Stimulated activated CD4-positive, alpha-beta T cell treated with anti-CD3 and anti-CD28 coated beads, Interleukin-12 subunit alpha, Interleukin-12 subunit beta, amount 100 ng/mL, for 4 hours (primary cell): ENCODE measurements at regions not wholly inside any gene's neighbourhood (a gene's known extent, or its start where the extent isn't known, plus 50 kb on each side); places are given as distances from the start of the nearest gene placed in this dataset.

ENCODE experiments used
- DNase-seq: peaks from one replicate; pipeline ENCODE4 v3.0.0-alpha.2; 2020

DNA sequence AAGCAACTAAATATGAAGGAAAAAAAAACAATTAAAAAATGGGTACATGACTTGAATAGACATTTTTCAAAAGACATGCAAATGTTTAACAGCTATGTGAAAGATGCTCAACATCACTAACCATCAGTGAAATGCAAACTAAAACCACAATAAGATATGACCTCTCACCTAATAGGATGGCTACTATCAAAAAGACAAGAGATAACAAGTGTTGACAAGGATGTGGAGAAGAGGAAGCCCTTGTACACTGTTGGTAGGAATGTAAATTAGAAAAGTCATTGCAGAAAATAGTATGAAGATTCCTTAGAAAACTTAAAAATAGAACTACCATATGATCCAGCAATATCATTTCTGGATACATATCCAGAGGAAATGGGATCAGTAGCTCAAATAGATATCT, 324.7 kb upstream of the TLE4 start:
- DNase-seq = no peak

GRCh38 chr9:79250806-79251205, 321.0 kb upstream of the TLE4 start:
- no peak for DNase-seq

- DNase-seq = no peak
These were observed 316.7 kb upstream of the TLE4 start for GRCh38 chr9:79254900-79255650.

DNA sequence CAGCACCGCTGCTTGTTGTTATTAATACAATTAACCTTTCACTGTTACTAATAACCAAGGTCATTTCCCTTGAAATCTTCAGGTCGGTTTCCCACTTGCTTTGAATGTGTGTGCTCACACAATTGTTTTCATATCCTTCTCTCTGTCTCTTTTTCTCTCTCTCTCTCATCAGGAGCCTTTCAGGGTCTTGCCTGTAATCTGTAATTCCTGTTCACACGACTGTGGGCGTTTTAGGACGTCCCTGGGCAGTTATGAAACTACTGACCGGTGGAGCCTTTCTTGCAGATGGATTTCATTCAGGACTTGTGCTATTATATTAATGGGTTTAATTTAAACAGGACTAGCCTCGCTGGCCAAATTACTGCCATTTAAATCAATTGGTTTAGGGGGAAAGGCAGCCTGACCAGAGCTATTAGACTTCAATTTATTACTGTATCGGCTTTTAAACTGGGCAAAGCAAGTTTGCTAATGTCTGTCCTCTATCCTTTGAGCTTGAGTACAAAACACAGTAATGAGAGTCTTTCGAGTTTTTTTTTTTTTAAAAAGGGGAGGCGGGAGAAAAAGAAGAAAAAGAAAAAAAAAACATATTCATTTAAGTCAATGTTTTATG, 316.0 kb upstream of the TLE4 start:
- DNase-seq = no peak

- DNase-seq = no peak
These were observed 315.0 kb upstream of the TLE4 start for GRCh38 chr9:79256691-79257213.

- no peak for DNase-seq
These were observed 314.5 kb upstream of the TLE4 start for GRCh38 chr9:79257228-79257781.

- DNase-seq = no peak
These were observed 313.9 kb upstream of the TLE4 start for GRCh38 chr9:79257790-79258351.

DNA sequence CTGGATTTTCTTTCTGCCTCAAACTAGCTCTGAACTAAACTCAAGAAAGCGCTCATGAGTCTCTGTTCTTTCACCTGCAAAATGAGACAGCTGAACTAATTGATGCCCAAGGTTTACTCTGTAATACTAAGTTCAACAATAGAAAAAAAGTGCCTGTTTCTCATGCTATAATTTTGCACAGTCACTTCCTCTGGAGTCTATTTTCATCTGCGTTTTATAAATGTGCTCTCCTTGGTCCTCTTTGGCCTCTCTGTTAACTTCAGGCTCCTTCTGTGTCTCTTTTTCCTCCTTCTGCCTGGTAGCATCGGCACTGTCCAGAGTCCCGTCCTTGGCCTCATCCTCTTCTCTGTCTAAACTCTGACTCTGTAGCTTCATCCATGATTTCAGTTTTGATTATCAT, 311.9 kb upstream of the TLE4 start:
- no peak for DNase-seq

DNA sequence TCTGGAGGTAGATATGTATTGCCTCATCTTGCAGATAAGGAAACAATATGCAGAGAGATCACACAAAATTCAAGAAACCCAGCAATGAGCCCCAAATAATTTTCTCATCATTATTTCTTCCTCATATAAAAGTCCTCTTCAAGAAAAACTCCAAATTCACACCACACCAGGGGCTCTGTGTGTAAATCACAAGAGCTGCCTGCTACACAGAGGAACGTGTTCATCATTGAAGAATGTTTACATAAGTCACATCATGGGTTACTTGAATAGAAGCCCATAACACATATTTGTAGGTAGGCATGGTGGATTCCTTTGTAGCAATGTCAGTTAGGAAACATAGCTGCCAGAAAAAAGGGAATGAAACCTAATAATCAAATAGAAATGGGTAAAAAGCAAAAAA, 308.1 kb upstream of the TLE4 start:
- no peak for DNase-seq

DNA sequence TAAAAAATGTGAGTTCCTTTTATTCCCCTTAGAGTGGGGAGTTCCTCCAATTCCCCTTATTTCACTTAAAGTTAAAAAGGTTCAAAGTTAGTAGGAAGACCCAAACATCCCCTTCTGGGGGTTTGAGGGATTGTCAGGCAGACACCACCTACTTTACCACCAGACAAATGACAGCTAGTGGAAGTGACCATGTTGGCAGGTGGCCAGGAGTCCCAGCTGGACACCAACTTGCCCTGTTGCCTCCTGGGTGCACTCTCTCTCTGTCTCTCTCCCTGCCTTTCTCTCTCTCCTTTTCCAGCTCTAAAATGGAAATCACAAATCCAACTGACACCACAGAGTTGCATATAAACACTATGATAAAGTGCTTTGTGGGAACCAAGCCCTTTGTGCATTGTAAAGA, 307.7 kb upstream of the TLE4 start:
- no peak for DNase-seq

- no peak for DNase-seq
These were observed 307.0 kb upstream of the TLE4 start for GRCh38 chr9:79264511-79265355.

DNA sequence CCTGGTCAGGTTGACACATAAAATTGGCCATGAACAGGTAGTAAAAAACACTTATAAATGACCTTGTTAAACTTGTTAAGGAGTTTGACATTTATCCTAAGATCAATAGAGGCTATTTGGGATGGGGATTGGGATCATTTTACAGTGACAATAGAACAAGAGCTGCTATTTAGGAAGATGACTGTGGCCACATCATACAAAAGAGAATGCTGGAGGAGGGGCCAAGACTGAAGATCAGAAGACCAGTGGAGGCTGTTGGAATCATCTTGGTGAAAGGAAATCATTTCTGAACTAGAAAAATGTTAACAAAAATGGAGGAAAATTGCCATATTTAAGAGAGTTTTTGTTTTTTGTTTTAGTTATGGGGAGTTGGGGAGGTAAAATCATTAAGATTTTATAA, 304.8 kb upstream of the TLE4 start:
- no peak for DNase-seq

DNA sequence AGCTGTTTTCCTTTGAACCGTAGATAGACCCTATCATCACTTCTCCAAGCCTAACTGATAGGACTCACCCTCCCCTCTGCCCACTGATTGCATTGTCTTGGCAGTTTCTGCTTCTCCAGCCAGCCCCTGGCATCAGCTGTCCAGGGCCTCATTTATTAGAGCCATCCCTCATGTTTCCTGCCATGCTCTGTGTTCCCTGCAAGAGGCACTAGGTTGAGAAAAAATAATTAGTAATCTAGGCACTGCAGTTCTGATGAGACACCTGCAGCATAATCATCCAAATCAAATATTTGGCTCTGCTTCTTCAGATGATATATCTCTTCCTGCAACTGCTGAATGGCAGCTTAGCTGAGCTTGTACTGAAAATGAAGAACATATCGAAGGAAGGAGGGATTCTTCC, 303.0 kb upstream of the TLE4 start:
- no peak for DNase-seq

DNA sequence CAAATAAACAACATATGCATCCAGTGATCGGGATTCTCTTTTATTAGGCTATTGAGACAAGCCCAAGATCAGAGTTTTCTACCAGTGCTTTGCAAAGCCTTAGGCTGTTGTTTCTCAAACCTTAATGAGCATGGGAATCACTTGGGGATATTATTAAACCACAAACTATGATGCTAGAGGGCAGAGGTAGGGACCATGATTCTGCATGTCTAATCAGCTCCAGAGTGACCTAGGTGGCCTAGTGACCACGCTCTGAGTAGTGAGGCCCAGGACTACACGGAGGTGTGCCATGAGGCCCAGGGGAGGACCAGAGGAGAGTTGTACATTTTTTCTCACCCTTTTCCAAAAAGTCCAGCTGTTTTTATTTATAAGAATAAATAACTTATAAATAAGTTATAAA, 298.5 kb upstream of the TLE4 start:
- no peak for DNase-seq

DNA sequence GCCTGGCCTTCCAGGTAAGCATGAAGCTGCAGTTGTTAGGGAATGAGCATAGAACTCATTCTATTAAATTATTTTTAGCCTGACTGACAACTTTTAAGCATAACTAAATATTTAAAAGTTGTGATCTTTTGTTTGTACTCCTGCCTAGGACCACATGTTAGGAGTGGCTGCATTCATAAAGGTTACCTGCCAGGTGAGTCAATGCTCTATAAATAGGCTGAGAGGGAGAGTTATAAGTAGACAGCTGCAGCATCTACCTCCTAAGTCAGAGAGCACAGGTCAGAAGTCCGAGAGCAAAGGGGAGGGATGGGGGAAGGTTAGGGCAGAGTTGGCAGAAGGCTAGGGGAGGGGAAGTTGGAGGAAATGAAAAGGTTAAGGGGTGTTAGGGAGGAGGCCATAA, 292.4 kb upstream of the TLE4 start:
- DNase-seq = no peak

- DNase-seq = no peak
These were observed 291.1 kb upstream of the TLE4 start for GRCh38 chr9:79280691-79281090.

GRCh38 chr9:79284081-79284480, 287.7 kb upstream of the TLE4 start:
- DNase-seq = no peak

- DNase-seq = no peak
These were observed 284.6 kb upstream of the TLE4 start for GRCh38 chr9:79286992-79287707.

DNA sequence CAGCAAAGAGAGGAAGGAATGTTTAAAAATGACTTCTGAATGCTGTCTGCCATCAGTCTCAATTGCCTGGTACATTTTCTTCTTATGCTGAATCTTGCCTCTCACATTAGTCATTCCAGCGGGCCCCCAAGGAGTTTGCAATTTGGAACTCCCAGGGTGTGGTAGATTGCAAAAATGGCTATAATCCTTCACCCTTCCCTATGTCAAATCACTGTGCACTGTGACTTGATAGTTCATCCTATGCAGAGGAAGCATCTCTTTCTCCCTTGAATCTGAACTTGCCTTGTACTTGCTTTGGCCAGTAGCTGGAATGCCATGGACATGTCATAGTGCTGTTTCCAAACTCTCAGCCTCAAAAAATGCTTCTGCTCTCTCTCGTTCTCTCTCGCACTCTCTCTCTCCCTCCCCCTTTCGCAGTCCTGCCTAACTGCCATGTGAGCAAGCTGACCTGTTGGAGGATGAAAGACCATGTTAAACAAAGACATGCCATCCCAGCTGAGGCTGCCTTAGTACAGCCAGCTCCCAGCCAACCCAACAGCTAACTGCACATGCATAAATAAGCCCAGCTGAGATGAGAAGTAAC, 284.0 kb upstream of the TLE4 start:
- no peak for DNase-seq

- no peak for DNase-seq
These were observed 281.9 kb upstream of the TLE4 start for GRCh38 chr9:79289856-79290255.

- no peak for DNase-seq
These were observed 279.0 kb upstream of the TLE4 start for GRCh38 chr9:79292731-79293280.

DNA sequence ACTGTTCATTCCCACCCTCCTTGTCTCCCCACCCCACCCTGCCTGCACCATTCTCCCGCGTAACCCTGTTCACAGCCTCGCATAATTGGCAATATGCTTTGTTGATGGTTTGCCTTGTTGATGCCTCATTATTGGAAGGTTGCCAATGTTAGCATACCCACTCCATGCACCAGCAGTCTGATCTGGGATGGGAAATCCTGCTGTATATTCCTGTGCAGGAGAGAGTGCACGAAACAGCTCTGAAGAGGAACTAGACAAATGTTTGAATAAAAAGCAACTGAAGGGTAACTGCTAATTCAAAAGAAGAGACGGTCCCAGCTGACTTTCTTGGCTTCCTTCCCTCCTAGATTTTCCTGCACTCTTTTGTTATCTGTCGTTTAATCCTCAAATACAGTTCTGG, 271.7 kb upstream of the TLE4 start:
- DNase-seq = no peak
